ENCODE measurements at regions not wholly inside any gene's neighbourhood (a gene's known extent, or its start where the extent isn't known, plus 50 kb on each side); places are given as distances from the start of the nearest gene placed in this dataset.

DNA sequence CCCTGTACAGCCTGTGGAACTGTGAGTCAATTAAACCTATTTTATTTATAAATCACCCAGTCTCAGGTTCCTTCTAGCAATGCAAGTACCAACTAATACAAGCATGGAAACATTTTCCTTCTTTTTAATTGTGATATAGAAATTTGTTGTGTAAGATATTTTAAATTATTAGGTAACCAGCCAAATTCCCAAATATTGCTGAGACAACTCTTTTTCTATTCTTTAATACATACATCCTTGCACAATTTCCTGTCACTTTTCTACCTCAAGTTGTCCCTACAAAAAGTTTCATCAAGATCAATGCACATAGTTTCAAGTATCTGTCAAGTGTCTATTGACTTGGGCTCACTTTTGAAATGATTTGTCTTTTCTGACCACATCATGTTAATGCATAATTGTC, 488.6 kb downstream of the ACTL7B start:
- no peak for DNase-seq
- Mint-ChIP-seq H3K27ac (no peak overlapping the region), H3K36me3 (no peaks in the 10 kb centered on the region), H3K27me3 (ENCODE audit: low read depth in 3 of 3) (peaks cover 0 to 1% (median 0%) of the 10 kb centered on the region in 3 donors), H3K4me3 (no peak overlapping the region), H3K9me3 (peaks cover 11 to 27% (median 22%) of the 10 kb centered on the region in 7 donors), H3K4me1 (no peaks in the 10 kb centered on the region)
- no peaks in the 10 kb centered on the region for H3K27me3 ChIP-seq (ENCODE audit: control insufficient read depth in 2 of 2, insufficient read depth in 2 of 2, low read length in 2 of 2)
- no peaks in the 10 kb centered on the region for H3K36me3 ChIP-seq (replicated peaks in 1 of 2; ENCODE audit: control insufficient read depth in 1 of 2, insufficient read depth in 2 of 2, low read length in 2 of 2)
- intact Hi-C loops (cut with micrococcal nuclease): no loop called here
- H2AFZ ChIP-seq (ENCODE audit: insufficient read depth, low read depth, low read length, poor library complexity, severe bottlenecking): no peak overlapping the region
- no peaks in the 10 kb centered on the region for H3K79me2 ChIP-seq (ENCODE audit: insufficient read depth, low read length)
- TF ChIP-seq, protein P1, sequence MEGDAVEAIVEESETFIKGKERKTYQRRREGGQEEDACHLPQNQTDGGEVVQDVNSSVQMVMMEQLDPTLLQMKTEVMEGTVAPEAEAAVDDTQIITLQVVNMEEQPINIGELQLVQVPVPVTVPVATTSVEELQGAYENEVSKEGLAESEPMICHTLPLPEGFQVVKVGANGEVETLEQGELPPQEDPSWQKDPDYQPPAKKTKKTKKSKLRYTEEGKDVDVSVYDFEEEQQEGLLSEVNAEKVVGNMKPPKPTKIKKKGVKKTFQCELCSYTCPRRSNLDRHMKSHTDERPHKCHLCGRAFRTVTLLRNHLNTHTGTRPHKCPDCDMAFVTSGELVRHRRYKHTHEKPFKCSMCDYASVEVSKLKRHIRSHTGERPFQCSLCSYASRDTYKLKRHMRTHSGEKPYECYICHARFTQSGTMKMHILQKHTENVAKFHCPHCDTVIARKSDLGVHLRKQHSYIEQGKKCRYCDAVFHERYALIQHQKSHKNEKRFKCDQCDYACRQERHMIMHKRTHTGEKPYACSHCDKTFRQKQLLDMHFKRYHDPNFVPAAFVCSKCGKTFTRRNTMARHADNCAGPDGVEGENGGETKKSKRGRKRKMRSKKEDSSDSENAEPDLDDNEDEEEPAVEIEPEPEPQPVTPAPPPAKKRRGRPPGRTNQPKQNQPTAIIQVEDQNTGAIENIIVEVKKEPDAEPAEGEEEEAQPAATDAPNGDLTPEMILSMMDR (IDR thresholded peaks at IDR 0.05): no peak
- no peaks in the 10 kb centered on the region for H3K4me1 ChIP-seq (ENCODE audit: control insufficient read depth in 1 of 2, insufficient read depth in 2 of 2, low read length in 2 of 2)
- H3K27ac ChIP-seq (ENCODE audit: low read depth in 1 of 2, low read length in 2 of 2): no peak overlapping the region
- no peaks in the 10 kb centered on the region for H4K20me1 ChIP-seq (ENCODE audit: insufficient read depth, low read length)
- H3K4me3 ChIP-seq (replicated peaks in 1 of 3; ENCODE audit: low read depth in 2 of 3, low read length in 3 of 3): no peak overlapping the region
- H3K9ac ChIP-seq (ENCODE audit: insufficient read depth, low read length, poor library complexity, severe bottlenecking): no peak overlapping the region
- no peak overlapping the region for H3K4me2 ChIP-seq (replicated peaks; ENCODE audit: extremely low read depth, low read length, poor library complexity, severe bottlenecking)
- peaks cover 7% of the 10 kb centered on the region in 2 donors for H3K9me3 ChIP-seq (replicated peaks in 1 of 2; ENCODE audit: control insufficient read depth in 1 of 2, insufficient read depth in 1 of 2, low read length in 2 of 2)

DNA sequence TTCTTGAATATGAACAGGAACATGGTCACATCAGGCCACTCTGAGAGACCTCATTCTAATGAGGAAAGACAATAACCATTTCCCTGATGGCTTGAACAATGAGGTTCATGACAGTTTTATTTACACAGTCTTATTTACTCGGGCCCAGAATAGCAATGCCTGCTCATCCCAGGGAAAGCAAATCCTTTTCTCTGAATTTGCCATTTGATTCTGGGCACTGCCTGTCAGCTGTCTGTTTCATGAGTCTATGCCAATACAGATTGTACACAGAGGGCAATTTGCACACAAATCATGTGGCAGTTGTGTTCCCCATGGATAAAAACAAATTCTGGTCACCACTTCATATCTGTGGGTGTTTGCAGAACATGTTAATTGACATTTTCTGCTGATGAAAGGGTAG, 492.5 kb downstream of the ACTL7B start:
- no peaks in the 10 kb centered on the region for H3K4me1 Mint-ChIP-seq
- H3K36me3 ChIP-seq (replicated peaks in 1 of 2; ENCODE audit: control insufficient read depth in 1 of 2, insufficient read depth in 2 of 2, low read length in 2 of 2): no peaks in the 10 kb centered on the region
- peaks cover 8 to 20% (median 11%) of the 10 kb centered on the region in 7 donors for H3K9me3 Mint-ChIP-seq
- H3K27me3 Mint-ChIP-seq (ENCODE audit: low read depth in 3 of 3): peaks cover 0 to 3% (median 2%) of the 10 kb centered on the region in 3 donors
- H3K4me3 ChIP-seq (replicated peaks in 1 of 3; ENCODE audit: low read depth in 2 of 3, low read length in 3 of 3): no peak overlapping the region
- no peak overlapping the region for H3K9ac ChIP-seq (ENCODE audit: insufficient read depth, low read length, poor library complexity, severe bottlenecking)
- H3K4me1 ChIP-seq (ENCODE audit: control insufficient read depth in 1 of 2, insufficient read depth in 2 of 2, low read length in 2 of 2): no peaks in the 10 kb centered on the region
- TF ChIP-seq, protein P1 (IDR thresholded peaks at IDR 0.05): no peak
- H3K4me2 ChIP-seq (replicated peaks; ENCODE audit: extremely low read depth, low read length, poor library complexity, severe bottlenecking): no peak overlapping the region
- no peak overlapping the region for H3K4me3 Mint-ChIP-seq
- H2AFZ ChIP-seq (ENCODE audit: insufficient read depth, low read depth, low read length, poor library complexity, severe bottlenecking): no peak overlapping the region
- no peaks in the 10 kb centered on the region for H3K36me3 Mint-ChIP-seq
- 75% methylated on average over 1 of the region's 1 CpG for WGBS (ENCODE audit: insufficient coverage)
- no peaks in the 10 kb centered on the region for H3K79me2 ChIP-seq (ENCODE audit: insufficient read depth, low read length)
- no peak overlapping the region for H3K27ac Mint-ChIP-seq
- no peaks in the 10 kb centered on the region for H3K27me3 ChIP-seq (ENCODE audit: control insufficient read depth in 2 of 2, insufficient read depth in 2 of 2, low read length in 2 of 2)
- DNase-seq: no peak
- H4K20me1 ChIP-seq (ENCODE audit: insufficient read depth, low read length): no peaks in the 10 kb centered on the region
- no peak overlapping the region for H3K27ac ChIP-seq (ENCODE audit: low read depth in 1 of 2, low read length in 2 of 2)
- intact Hi-C loops (cut with micrococcal nuclease): no loop called here
- H3K9me3 ChIP-seq (replicated peaks in 1 of 2; ENCODE audit: control insufficient read depth in 1 of 2, insufficient read depth in 1 of 2, low read length in 2 of 2): peaks cover 7% of the 10 kb centered on the region in 2 donors

All from CD14-positive monocyte (primary cell).